Memory B cell (primary cell): ENCODE measurements at regions not wholly inside any gene's neighbourhood (a gene's known extent, or its start where the extent isn't known, plus 50 kb on each side); places are given as distances from the start of the nearest gene placed in this dataset.
"Not testable (repeated sequence)": the region's sequence is repeated elsewhere in the genome, so short reads cannot be mapped to it uniquely, and the experiment has no call there.

ENCODE experiments used
- ATAC-seq: fragments of 150-1000 bp; cut with Tn5 transposase; 2 replicates; pipeline ENCODE4 v1.10.0; 2021; ENCODE audit warnings: low read depth, mild to moderate bottlenecking, moderate library complexity
- DNase-seq, 2 donors: peaks; one replicate each; pipeline ENCODE4 v3.0.0; 2022; ENCODE audit warnings: low spot score in 2 of 2
- H3K27ac Mint-ChIP-seq: one replicate; pipeline ENCODE4 v1.8.0; 2022; ENCODE audit warnings: mild to moderate bottlenecking, moderate library complexity, mixed read lengths
- H3K27me3 Mint-ChIP-seq: one replicate; pipeline ENCODE4 v1.8.0; 2022; ENCODE audit warnings: mixed read lengths
- H3K36me3 Mint-ChIP-seq: one replicate; pipeline ENCODE4 v1.8.0; 2022; ENCODE audit warnings: mild to moderate bottlenecking, mixed read lengths
- H3K4me1 Mint-ChIP-seq: one replicate; pipeline ENCODE4 v1.8.0; 2022; ENCODE audit warnings: mixed read lengths
- H3K4me3 Mint-ChIP-seq: one replicate; pipeline ENCODE4 v1.8.0; 2022; ENCODE audit warnings: mild to moderate bottlenecking, moderate library complexity, mixed read lengths
- H3K9me3 Mint-ChIP-seq: one replicate; pipeline ENCODE4 v1.8.0; 2022; ENCODE audit warnings: mixed read lengths

DNA sequence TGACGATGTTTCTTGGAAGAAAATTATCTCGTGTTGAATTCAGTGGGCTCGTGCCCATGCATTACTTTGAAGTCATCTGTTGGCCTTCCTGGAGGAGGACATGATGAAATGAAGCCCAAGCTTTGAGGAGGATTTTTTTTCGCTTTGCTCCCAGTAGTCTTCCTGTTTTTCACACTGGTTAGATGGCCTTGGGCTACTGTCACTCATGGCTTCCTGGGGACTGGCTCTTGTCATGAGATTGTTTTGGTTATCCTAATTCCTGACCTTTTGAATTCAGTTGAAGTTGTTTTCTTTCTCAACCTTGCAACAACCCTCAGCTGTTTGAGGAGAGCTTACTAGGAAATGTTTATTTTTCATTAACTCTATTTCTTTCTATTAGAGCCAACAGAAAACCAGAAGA lies 430.7 kb downstream of the HS3ST3B1 start:
- Mint-ChIP-seq H3K27ac (no peak overlapping the region), H3K4me1 (no peaks in the 10 kb centered on the region), H3K27me3 (peaks cover 5% of the 10 kb centered on the region), H3K36me3 (no peaks in the 10 kb centered on the region), H3K9me3 (no peaks in the 10 kb centered on the region), H3K4me3 (no peak overlapping the region)
- ATAC-seq (no peak), DNase-seq (no peak)

DNA sequence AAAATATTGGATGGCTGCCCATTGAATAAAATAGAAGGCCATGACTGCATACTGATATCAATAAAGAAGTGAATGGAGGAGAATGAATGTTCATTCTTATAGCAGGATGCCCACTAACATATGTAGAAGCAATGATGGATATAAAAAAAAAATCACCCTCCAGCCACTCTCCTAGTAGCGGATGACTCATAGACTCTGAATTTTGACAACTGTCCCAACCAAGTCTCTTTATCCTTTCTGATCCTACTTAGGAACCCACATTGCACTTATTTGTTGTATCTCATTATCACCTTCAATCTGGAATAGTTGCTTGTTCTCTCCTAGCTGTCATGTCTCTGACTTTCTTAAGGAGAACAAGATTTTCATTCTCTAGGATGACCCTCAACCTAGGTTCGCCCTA lies 429.9 kb downstream of the HS3ST3B1 start:
- Mint-ChIP-seq H3K4me3 (no peak overlapping the region), H3K27ac (no peak overlapping the region), H3K9me3 (no peaks in the 10 kb centered on the region), H3K4me1 (no peaks in the 10 kb centered on the region), H3K27me3 (peaks cover 5% of the 10 kb centered on the region), H3K36me3 (no peaks in the 10 kb centered on the region)
- ATAC-seq (no peak), DNase-seq (no peak)

DNA sequence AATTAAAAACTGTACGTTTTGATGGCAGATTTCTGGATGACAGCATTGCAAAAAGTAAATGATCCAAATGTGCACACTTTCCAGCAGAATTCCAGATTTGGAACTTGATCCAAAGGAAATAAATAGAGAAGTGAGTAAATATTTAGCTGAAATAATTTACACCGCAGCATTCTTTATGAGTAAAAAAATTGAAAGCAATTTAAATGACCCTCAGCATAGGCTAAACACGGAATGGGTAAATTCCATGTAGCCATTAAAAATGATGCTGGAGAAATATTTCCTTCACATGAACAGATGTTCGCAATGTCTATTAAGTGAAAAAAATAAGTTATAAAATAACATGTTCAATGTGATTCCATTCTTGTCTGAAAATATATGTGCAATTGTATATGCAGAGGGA lies 424.8 kb downstream of the HS3ST3B1 start:
- H3K4me1 Mint-ChIP-seq: no peaks in the 10 kb centered on the region
- DNase-seq: no peak
- H3K36me3 Mint-ChIP-seq: no peaks in the 10 kb centered on the region
- no peak overlapping the region for H3K27ac Mint-ChIP-seq
- H3K9me3 Mint-ChIP-seq: no peaks in the 10 kb centered on the region
- H3K27me3 Mint-ChIP-seq: no peaks in the 10 kb centered on the region
- no peak overlapping the region for H3K4me3 Mint-ChIP-seq
- ATAC-seq: no peak

DNA sequence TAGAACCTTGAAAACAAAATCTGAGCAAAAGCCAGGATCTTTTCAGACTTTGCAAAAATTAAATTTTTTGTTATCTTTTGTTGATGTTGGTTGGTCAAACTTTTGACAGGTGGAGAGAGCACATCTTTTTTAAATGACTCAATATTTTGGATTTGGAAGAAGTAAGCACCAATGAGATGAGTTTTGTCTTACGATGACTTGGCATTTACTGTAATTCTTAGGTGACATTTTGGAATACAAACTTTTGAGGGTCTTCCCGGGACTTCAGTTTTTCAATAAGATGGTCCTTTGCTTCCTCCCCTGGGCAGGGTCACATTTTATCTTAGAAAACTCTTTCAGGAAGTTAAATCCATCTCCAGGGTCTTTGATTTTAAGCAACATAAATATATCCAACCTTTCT lies 423.9 kb downstream of the HS3ST3B1 start:
- Mint-ChIP-seq H3K27ac (no peak overlapping the region), H3K36me3 (no peaks in the 10 kb centered on the region), H3K4me3 (no peak overlapping the region), H3K4me1 (no peaks in the 10 kb centered on the region), H3K9me3 (peaks cover 3% of the 10 kb centered on the region), H3K27me3 (peaks cover 1% of the 10 kb centered on the region)
- ATAC-seq (no peak), DNase-seq (no peak)

DNA sequence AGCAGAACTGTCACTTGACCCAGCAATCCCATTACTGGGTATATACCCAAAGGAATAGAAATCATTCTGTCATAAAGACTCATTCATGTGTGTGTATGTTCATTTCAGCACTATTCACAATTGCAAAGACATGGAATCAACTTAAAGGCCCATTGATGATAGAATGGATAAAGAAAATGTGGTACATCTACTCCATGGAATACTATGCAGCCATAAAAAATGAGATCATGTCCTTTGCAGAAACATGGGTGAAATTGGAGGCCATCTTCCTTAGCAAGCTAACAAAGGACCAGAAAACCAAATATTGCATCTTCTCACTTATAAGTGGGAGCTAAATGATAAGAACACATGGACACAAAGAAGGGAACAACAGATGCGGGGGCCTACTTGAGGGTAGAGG lies 422.5 kb downstream of the HS3ST3B1 start:
- H3K36me3 Mint-ChIP-seq, H3K9me3 Mint-ChIP-seq, H3K4me3 Mint-ChIP-seq, H3K27ac Mint-ChIP-seq, H3K27me3 Mint-ChIP-seq, ATAC-seq, DNase-seq, H3K4me1 Mint-ChIP-seq: not testable (repeated sequence)

DNA sequence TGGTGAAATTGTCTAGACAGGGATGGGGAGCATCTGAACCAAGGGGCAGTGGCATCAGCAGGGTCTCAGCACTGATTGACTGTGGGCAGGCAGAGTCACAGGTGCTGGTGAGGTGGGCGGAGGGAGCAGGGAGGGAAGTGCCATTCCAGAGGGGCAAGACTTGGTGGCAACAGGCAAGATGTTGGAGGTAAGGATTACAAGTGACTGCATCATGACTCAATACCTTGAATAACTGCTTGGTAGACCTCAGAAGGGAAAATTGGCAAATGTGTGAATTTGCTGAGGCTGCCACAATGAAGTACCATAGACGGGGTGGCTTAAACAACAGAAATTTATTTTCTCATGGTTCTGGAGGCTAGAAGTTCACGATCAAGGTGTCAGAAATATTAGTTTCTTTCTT lies 419.1 kb downstream of the HS3ST3B1 start:
- Mint-ChIP-seq H3K9me3 (peaks cover 4% of the 10 kb centered on the region), H3K36me3 (no peaks in the 10 kb centered on the region), H3K27ac (no peak overlapping the region)

DNA sequence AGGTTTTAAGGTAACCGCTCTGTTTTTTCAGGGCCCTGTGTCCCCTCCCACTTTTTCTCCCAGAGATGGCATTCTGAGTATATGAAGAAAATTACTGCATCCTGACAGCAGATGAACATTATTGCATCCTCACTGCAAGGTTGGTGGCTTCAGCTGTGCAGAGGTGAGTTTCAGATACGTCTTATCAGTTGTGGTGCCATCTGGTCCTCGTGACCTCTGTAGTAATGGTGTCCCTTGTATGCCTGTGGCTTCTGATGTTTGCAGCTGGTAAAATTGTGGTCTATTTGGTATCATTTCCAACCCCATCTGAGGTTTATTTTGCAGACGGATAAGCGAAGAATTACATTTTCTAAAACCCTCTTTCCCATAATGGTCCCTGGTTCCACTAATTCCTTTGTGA lies 417.0 kb downstream of the HS3ST3B1 start:
- no peak for DNase-seq
- no peak for ATAC-seq
- Mint-ChIP-seq H3K9me3 (peaks cover 4% of the 10 kb centered on the region), H3K4me3 (no peak overlapping the region), H3K4me1 (no peaks in the 10 kb centered on the region), H3K36me3 (no peaks in the 10 kb centered on the region), H3K27ac (no peak overlapping the region), H3K27me3 (peaks cover 12% of the 10 kb centered on the region)

More for the DNA sequence above, 419.1 kb downstream of the HS3ST3B1 start:
- H3K4me1 Mint-ChIP-seq: no peaks in the 10 kb centered on the region
- no peak overlapping the region for H3K4me3 Mint-ChIP-seq
- H3K27me3 Mint-ChIP-seq: peaks cover 12% of the 10 kb centered on the region
- ATAC-seq (no peak), DNase-seq (no peak)

DNA sequence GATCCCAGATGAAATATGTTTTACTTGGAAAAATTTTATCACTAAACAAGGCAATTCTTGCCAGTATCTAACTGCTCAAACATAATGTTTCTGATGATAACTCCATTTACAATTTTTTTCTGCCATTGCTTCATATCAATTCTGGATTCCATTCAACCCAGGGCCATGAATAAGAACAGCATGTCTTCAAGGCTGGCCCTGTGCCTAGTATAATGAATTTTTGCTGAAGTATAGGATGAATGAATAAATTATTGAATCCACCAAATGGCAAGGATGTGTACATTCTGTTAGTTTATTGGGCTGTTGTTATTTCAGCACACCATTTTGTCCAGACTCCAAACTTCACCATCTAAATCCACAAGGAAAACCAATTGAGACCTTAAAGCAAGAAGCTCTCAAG lies 414.7 kb downstream of the HS3ST3B1 start:
- DNase-seq (no peak), ATAC-seq (no peak)
- Mint-ChIP-seq H3K27me3 (peaks cover 12% of the 10 kb centered on the region), H3K4me3 (no peak overlapping the region), H3K9me3 (peaks cover 3% of the 10 kb centered on the region), H3K27ac (no peak overlapping the region), H3K36me3 (no peaks in the 10 kb centered on the region), H3K4me1 (no peaks in the 10 kb centered on the region)

DNA sequence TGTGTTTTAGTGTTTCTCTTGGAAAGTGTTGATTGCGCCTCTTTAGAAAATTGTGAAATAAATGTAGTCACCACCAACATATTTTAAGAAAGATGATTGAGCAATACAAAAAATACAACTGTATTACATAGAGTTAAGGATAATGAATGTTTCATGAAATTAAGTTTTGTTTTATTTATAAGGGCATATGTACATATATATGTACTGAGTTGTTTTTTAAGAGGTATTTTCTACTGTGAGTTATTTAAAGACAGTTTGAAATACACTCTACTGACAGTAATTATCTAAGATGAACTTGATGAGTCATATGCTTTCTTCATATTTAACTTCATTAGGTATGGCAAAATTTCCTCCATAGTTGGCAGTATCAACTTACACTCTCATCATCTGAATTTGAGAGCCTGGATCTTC lies 411.7 kb downstream of the HS3ST3B1 start:
- no peaks in the 10 kb centered on the region for H3K36me3 Mint-ChIP-seq
- DNase-seq: no peak
- H3K27ac Mint-ChIP-seq: no peak overlapping the region
- H3K27me3 Mint-ChIP-seq: no peaks in the 10 kb centered on the region
- ATAC-seq: no peak
- no peak overlapping the region for H3K4me3 Mint-ChIP-seq
- no peaks in the 10 kb centered on the region for H3K9me3 Mint-ChIP-seq
- no peaks in the 10 kb centered on the region for H3K4me1 Mint-ChIP-seq

DNA sequence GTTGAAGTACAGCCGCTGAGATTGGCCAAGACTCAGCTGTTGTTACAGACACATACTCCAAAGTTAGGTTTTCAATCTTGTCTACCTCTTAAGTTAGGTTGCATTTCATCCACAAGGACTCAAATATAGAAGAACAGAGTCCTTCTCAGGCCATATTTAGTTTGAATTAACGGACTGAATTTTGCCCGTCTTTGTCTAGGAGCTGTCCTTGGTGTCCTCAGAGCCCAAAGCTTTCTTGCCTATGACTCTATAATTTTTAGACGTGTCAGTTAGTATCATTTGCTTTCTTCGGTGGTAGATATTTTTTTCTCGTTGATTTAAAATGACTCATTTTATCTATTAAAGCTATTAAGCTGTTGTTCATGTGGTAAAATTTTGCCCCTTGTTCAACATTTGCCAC lies 403.2 kb downstream of the HS3ST3B1 start:
- Mint-ChIP-seq H3K9me3 (no peaks in the 10 kb centered on the region), H3K27ac (no peak overlapping the region), H3K36me3 (no peaks in the 10 kb centered on the region), H3K4me3 (no peak overlapping the region), H3K27me3 (no peaks in the 10 kb centered on the region), H3K4me1 (no peaks in the 10 kb centered on the region)
- DNase-seq (no peak), ATAC-seq (no peak)

DNA sequence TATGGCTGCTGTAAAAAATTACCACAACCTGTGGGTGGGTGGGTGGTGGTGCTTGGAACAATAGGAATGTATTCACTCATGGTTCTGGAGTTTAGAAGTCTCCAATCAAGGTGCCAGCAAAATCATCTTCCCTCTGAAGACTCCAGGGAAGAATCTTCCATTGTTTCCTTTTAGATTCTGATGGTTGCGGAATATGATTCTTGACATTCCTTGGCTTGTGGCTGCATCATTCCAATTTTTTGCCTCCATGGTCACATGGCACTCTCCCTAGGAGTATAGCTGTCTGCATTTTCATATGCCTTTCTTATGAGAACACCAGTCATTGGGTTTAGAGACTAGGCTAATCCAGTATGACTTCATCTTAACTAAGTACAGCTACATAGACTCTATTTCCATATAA lies 401.0 kb downstream of the HS3ST3B1 start:
- DNase-seq (no peak), ATAC-seq (no peak)
- H3K4me1 Mint-ChIP-seq: no peaks in the 10 kb centered on the region
- no peaks in the 10 kb centered on the region for H3K9me3 Mint-ChIP-seq
- no peaks in the 10 kb centered on the region for H3K36me3 Mint-ChIP-seq
- no peaks in the 10 kb centered on the region for H3K27me3 Mint-ChIP-seq
- H3K27ac Mint-ChIP-seq: no peak overlapping the region
- H3K4me3 Mint-ChIP-seq: no peak overlapping the region

DNA sequence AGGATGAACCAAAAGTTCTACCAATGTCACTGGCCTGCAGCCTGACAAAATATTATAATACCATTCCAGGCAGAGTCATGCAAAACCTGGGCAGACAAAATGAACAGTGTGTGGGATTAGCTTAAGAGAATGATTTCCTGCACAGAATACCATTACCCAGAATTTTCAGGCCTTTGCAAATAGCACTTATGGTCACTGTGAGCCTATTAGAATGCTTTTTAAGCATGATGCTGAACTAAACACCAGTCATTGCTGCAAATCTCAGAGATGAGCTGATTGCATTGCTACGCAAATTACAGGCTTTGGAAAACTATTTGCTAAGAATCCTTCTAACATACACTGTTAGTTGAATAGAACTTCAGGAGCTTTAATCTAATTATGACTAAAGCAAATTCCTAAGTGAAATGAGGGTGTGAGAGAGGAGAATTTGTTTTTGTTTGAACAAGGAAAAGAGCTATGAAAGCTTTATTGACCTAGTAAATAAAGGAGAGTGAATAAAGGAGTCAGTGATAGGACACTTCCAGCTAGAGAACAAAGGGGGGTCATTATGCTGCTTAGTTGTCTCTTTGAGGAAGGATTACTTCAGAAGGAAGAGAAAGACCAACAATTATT lies 398.8 kb downstream of the HS3ST3B1 start:
- Mint-ChIP-seq H3K27me3 (peaks cover 5% of the 10 kb centered on the region), H3K36me3 (no peaks in the 10 kb centered on the region), H3K27ac (no peak overlapping the region), H3K4me3 (no peak overlapping the region), H3K9me3 (no peaks in the 10 kb centered on the region), H3K4me1 (no peaks in the 10 kb centered on the region)
- DNase-seq (no peak), ATAC-seq (no peak)

DNA sequence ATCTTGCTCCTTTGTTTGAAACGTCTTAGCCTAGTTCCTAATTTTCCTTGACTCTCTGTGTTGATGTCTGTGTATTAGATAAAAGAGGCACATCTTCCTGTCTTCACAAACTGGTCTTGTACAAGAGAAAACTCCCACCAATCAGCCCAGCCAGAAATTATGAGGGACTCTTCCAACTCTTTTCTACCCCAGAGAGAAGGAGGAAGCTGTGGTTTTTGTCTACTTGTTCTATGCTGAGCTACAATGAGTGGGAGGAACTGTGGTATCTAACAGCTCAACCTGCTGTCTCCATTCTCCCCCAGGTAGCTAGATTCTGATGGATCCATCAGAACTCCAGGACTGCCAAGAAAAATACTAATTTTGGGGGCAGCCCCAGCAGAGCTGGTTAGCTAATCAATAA lies 392.5 kb downstream of the HS3ST3B1 start:
- no peak overlapping the region for H3K27ac Mint-ChIP-seq
- ATAC-seq: no peak
- peaks cover 16% of the 10 kb centered on the region for H3K9me3 Mint-ChIP-seq
- no peaks in the 10 kb centered on the region for H3K4me1 Mint-ChIP-seq
- H3K27me3 Mint-ChIP-seq: peaks cover 10% of the 10 kb centered on the region
- H3K4me3 Mint-ChIP-seq: no peak overlapping the region
- no peak for DNase-seq
- H3K36me3 Mint-ChIP-seq: peaks cover 2% of the 10 kb centered on the region

DNA sequence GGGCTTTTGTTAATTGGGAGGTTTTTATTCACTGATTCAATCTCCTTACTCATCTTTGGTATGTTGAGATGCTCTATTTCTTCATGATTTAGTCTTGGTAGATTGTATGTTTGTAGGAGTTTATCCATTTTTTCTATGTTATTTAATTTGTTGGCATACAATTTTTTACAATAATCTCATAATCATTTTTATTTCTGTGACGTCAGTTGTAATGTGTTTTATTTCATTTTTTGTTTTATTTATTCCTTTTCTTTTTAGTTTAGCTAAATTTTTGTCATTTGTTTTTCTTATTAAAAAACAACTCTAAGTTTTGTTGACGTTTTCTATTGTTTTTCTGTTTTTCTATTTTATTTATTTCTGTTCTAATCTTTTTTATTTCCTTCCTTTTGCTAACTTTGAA lies 389.8 kb downstream of the HS3ST3B1 start:
- no peak for DNase-seq
- Mint-ChIP-seq H3K27me3 (peaks cover 10% of the 10 kb centered on the region), H3K27ac (no peak overlapping the region), H3K36me3 (peaks cover 2% of the 10 kb centered on the region), H3K4me3 (no peak overlapping the region), H3K9me3 (peaks cover 17% of the 10 kb centered on the region), H3K4me1 (no peaks in the 10 kb centered on the region)
- no peak for ATAC-seq

DNA sequence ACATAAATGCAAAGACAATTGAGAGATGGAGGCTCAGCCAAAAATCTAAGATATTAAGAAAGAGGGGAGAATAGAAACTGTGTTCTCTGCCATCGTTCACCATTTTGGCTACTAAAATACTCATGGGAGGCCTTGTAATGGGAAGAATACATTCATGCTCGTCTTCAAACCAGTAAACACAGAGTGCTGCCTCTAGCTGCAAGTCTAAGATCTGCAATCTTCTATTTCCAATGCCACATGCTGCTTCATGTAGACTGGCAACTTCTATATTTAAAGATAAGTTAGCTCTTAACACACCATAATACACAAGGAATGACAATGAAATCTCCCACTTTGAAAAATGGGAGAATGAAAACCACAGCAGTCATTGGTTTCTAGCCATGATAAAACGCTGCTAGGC lies 387.3 kb downstream of the HS3ST3B1 start:
- ATAC-seq (no peak), DNase-seq (no peak)
- no peaks in the 10 kb centered on the region for H3K4me1 Mint-ChIP-seq
- no peak overlapping the region for H3K27ac Mint-ChIP-seq
- peaks cover 2% of the 10 kb centered on the region for H3K36me3 Mint-ChIP-seq
- H3K27me3 Mint-ChIP-seq: peaks cover 1% of the 10 kb centered on the region
- H3K4me3 Mint-ChIP-seq: no peak overlapping the region
- H3K9me3 Mint-ChIP-seq: peaks cover 14% of the 10 kb centered on the region
